ENCODE measurements at regions not wholly inside any gene's neighbourhood (a gene's known extent, or its start where the extent isn't known, plus 50 kb on each side); places are given as distances from the start of the nearest gene placed in this dataset.

- H3K36me3 Mint-ChIP-seq (ENCODE audit: low read depth) = no peaks in the 10 kb centered on the region
- no peak overlapping the region for H3K4me3 Mint-ChIP-seq
- H3K27ac Mint-ChIP-seq = no peak overlapping the region
- no peaks in the 10 kb centered on the region for H3K4me1 Mint-ChIP-seq (ENCODE audit: low read depth)
- no peaks in the 10 kb centered on the region for H3K27me3 Mint-ChIP-seq (ENCODE audit: low read depth)
- no peaks in the 10 kb centered on the region for H3K9me3 Mint-ChIP-seq
Observed at GRCh38 chr9:16316911-16317817, 553.3 kb downstream of the BNC2 start.

GRCh38 chr9:16318516-16319060 is 551.9 kb downstream of the BNC2 start:
- Mint-ChIP-seq H3K4me3 (no peak overlapping the region), H3K36me3 (ENCODE audit: low read depth) (no peaks in the 10 kb centered on the region), H3K27ac (no peak overlapping the region), H3K4me1 (ENCODE audit: low read depth) (no peaks in the 10 kb centered on the region), H3K9me3 (no peaks in the 10 kb centered on the region), H3K27me3 (ENCODE audit: low read depth) (no peaks in the 10 kb centered on the region)

GRCh38 chr9:16319646-16320045 is 550.8 kb downstream of the BNC2 start:
- H3K4me1 Mint-ChIP-seq (ENCODE audit: low read depth) = no peaks in the 10 kb centered on the region
- H3K9me3 Mint-ChIP-seq = no peaks in the 10 kb centered on the region
- no peak overlapping the region for H3K27ac Mint-ChIP-seq
- H3K36me3 Mint-ChIP-seq (ENCODE audit: low read depth) = no peaks in the 10 kb centered on the region
- H3K4me3 Mint-ChIP-seq = no peak overlapping the region
- H3K27me3 Mint-ChIP-seq (ENCODE audit: low read depth) = no peaks in the 10 kb centered on the region

- Mint-ChIP-seq H3K27ac (no peak overlapping the region), H3K4me1 (ENCODE audit: low read depth) (no peaks in the 10 kb centered on the region), H3K27me3 (ENCODE audit: low read depth) (no peaks in the 10 kb centered on the region), H3K9me3 (no peaks in the 10 kb centered on the region), H3K4me3 (no peak overlapping the region), H3K36me3 (ENCODE audit: low read depth) (no peaks in the 10 kb centered on the region)
Observed at GRCh38 chr9:16320338-16320902, 550.0 kb downstream of the BNC2 start.

GRCh38 chr9:16321461-16322119 is 548.9 kb downstream of the BNC2 start:
- Mint-ChIP-seq H3K9me3 (no peaks in the 10 kb centered on the region), H3K4me3 (no peak overlapping the region), H3K27ac (no peak overlapping the region), H3K4me1 (ENCODE audit: low read depth) (no peaks in the 10 kb centered on the region), H3K36me3 (ENCODE audit: low read depth) (no peaks in the 10 kb centered on the region), H3K27me3 (ENCODE audit: low read depth) (no peaks in the 10 kb centered on the region)

- Mint-ChIP-seq H3K27me3 (ENCODE audit: low read depth) (no peaks in the 10 kb centered on the region), H3K36me3 (ENCODE audit: low read depth) (no peaks in the 10 kb centered on the region), H3K27ac (no peak overlapping the region), H3K4me3 (no peak overlapping the region), H3K9me3 (no peaks in the 10 kb centered on the region), H3K4me1 (ENCODE audit: low read depth) (no peaks in the 10 kb centered on the region)
Observed at GRCh38 chr9:16322849-16323248, 547.6 kb downstream of the BNC2 start.

GRCh38 chr9:16325966-16326365 is 544.5 kb downstream of the BNC2 start:
- H3K4me3 Mint-ChIP-seq = no peak overlapping the region
- H3K4me1 Mint-ChIP-seq (ENCODE audit: low read depth) = no peaks in the 10 kb centered on the region
- H3K27me3 Mint-ChIP-seq (ENCODE audit: low read depth) = no peaks in the 10 kb centered on the region
- H3K36me3 Mint-ChIP-seq (ENCODE audit: low read depth) = no peaks in the 10 kb centered on the region
- H3K27ac Mint-ChIP-seq = no peak overlapping the region
- H3K9me3 Mint-ChIP-seq = no peaks in the 10 kb centered on the region

- Mint-ChIP-seq H3K27ac (no peak overlapping the region), H3K4me1 (ENCODE audit: low read depth) (no peaks in the 10 kb centered on the region), H3K27me3 (ENCODE audit: low read depth) (no peaks in the 10 kb centered on the region), H3K9me3 (no peaks in the 10 kb centered on the region), H3K4me3 (no peak overlapping the region), H3K36me3 (ENCODE audit: low read depth) (no peaks in the 10 kb centered on the region)
Observed at GRCh38 chr9:16328349-16328748, 542.1 kb downstream of the BNC2 start.

GRCh38 chr9:16329671-16330113 is 540.8 kb downstream of the BNC2 start:
- H3K27ac Mint-ChIP-seq = no peak overlapping the region
- no peaks in the 10 kb centered on the region for H3K36me3 Mint-ChIP-seq (ENCODE audit: low read depth)
- H3K4me3 Mint-ChIP-seq = no peak overlapping the region
- no peaks in the 10 kb centered on the region for H3K9me3 Mint-ChIP-seq
- no peaks in the 10 kb centered on the region for H3K27me3 Mint-ChIP-seq (ENCODE audit: low read depth)
- no peaks in the 10 kb centered on the region for H3K4me1 Mint-ChIP-seq (ENCODE audit: low read depth)

GRCh38 chr9:16331031-16331430 is 539.4 kb downstream of the BNC2 start:
- no peak overlapping the region for H3K4me3 Mint-ChIP-seq
- H3K27ac Mint-ChIP-seq = no peak overlapping the region
- H3K9me3 Mint-ChIP-seq = no peaks in the 10 kb centered on the region
- no peaks in the 10 kb centered on the region for H3K27me3 Mint-ChIP-seq (ENCODE audit: low read depth)
- H3K4me1 Mint-ChIP-seq (ENCODE audit: low read depth) = no peaks in the 10 kb centered on the region
- H3K36me3 Mint-ChIP-seq (ENCODE audit: low read depth) = no peaks in the 10 kb centered on the region

- H3K27ac Mint-ChIP-seq = no peak overlapping the region
- no peak overlapping the region for H3K4me3 Mint-ChIP-seq
- no peaks in the 10 kb centered on the region for H3K36me3 Mint-ChIP-seq (ENCODE audit: low read depth)
- no peaks in the 10 kb centered on the region for H3K27me3 Mint-ChIP-seq (ENCODE audit: low read depth)
- no peaks in the 10 kb centered on the region for H3K4me1 Mint-ChIP-seq (ENCODE audit: low read depth)
- no peaks in the 10 kb centered on the region for H3K9me3 Mint-ChIP-seq
Observed at GRCh38 chr9:16331527-16331926, 538.9 kb downstream of the BNC2 start.

- no peak overlapping the region for H3K27ac Mint-ChIP-seq
- H3K4me1 Mint-ChIP-seq (ENCODE audit: low read depth) = no peaks in the 10 kb centered on the region
- H3K9me3 Mint-ChIP-seq = no peaks in the 10 kb centered on the region
- H3K36me3 Mint-ChIP-seq (ENCODE audit: low read depth) = no peaks in the 10 kb centered on the region
- no peak overlapping the region for H3K4me3 Mint-ChIP-seq
- H3K27me3 Mint-ChIP-seq (ENCODE audit: low read depth) = no peaks in the 10 kb centered on the region
Observed at GRCh38 chr9:16333691-16334090, 536.8 kb downstream of the BNC2 start.

- Mint-ChIP-seq H3K36me3 (ENCODE audit: low read depth) (no peaks in the 10 kb centered on the region), H3K4me3 (no peak overlapping the region), H3K27me3 (ENCODE audit: low read depth) (no peaks in the 10 kb centered on the region), H3K9me3 (no peaks in the 10 kb centered on the region), H3K4me1 (ENCODE audit: low read depth) (no peaks in the 10 kb centered on the region), H3K27ac (no peak overlapping the region)
Observed at GRCh38 chr9:16335788-16336580, 534.5 kb downstream of the BNC2 start.

- no peak overlapping the region for H3K4me3 Mint-ChIP-seq
- no peak overlapping the region for H3K27ac Mint-ChIP-seq
- H3K4me1 Mint-ChIP-seq (ENCODE audit: low read depth) = no peaks in the 10 kb centered on the region
- no peaks in the 10 kb centered on the region for H3K36me3 Mint-ChIP-seq (ENCODE audit: low read depth)
- no peaks in the 10 kb centered on the region for H3K27me3 Mint-ChIP-seq (ENCODE audit: low read depth)
- no peaks in the 10 kb centered on the region for H3K9me3 Mint-ChIP-seq
Observed at GRCh38 chr9:16336833-16337232, 533.6 kb downstream of the BNC2 start.

All from T-helper 1 cell treated with Interleukin-12 subunit alpha and Interleukin-12 subunit beta and Interleukin-4 antibody, amounts not matched to agents 30 μg/mL and 1 μg/mL, for 36 hours (primary cell).